ENCODE measurements at regions not wholly inside any gene's neighbourhood (a gene's known extent, or its start where the extent isn't known, plus 50 kb on each side); places are given as distances from the start of the nearest gene placed in this dataset.

DNA sequence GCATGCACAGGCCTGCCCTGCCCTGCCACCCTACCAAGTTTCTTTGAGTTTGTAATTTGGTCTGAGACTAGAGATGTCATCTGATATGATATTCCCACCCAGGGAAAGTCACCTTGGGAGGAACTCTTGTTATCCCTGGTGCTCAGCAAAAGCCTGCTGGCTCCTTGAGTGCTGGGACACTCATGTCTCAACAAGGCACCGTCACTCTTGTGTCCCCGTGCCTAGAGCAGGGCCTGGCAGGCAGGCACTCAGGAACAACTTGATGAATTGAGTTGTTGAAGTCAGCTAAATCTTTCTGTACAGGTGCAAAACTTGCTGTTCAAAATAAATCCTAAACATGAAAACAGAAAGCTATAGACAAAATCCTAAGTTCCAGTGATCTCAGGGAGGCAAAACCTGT lies 345.4 kb downstream of the KCNRG start:
- no peak for TF ChIP-seq SPI1 (IDR thresholded peaks at IDR 0.05; ENCODE audit: low read depth, low read length)
- no peak for TF ChIP-seq TAF1 (IDR thresholded peaks at IDR 0.05; ENCODE audit: low read depth, low read length)
- TF ChIP-seq POLR2A (IDR thresholded peaks at IDR 0.05; ENCODE audit: low read depth, low read length), result no peak
- no peak for TF ChIP-seq POLR2AphosphoS5 (IDR thresholded peaks at IDR 0.05; ENCODE audit: low read depth, low read length)
- no peak for TF ChIP-seq POU2F2 (IDR thresholded peaks at IDR 0.05; ENCODE audit: low read depth, low read length)
- no peak for TF ChIP-seq PAX5 (IDR thresholded peaks at IDR 0.05; ENCODE audit: insufficient read depth, low read length, severe bottlenecking)
- FAIRE-seq (no peak), DNase-seq (ENCODE audit: insufficient read length, low spot score) (no peak)

DNA sequence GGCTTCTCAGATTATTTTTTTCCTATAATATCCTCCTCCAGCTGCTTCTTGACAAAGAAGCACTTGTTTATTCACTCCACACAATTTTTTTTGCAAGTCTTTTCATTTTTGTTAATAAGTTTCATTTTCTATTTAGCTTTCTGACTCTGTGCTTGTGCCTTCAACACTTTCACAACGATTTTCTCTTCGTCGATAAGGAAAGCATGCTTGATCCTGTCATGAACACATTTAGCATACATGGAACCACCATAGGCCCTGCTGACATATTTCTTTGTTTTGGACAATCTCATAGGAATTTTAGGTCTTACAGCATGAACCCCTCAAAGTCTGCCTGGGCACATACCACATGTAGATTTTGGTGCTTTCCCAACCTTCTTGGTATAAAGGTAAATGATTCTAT lies 346.0 kb downstream of the KCNRG start:
- TF ChIP-seq POU2F2 (IDR thresholded peaks at IDR 0.05; ENCODE audit: low read depth, low read length), result no peak
- TF ChIP-seq SPI1 (IDR thresholded peaks at IDR 0.05; ENCODE audit: low read depth, low read length), result no peak
- no peak for TF ChIP-seq TAF1 (IDR thresholded peaks at IDR 0.05; ENCODE audit: low read depth, low read length)
- TF ChIP-seq PAX5 (IDR thresholded peaks at IDR 0.05; ENCODE audit: insufficient read depth, low read length, severe bottlenecking), result no peak
- TF ChIP-seq POLR2A (IDR thresholded peaks at IDR 0.05; ENCODE audit: low read depth, low read length), result no peak
- DNase-seq (ENCODE audit: insufficient read length, low spot score) (no peak), FAIRE-seq (no peak)

DNA sequence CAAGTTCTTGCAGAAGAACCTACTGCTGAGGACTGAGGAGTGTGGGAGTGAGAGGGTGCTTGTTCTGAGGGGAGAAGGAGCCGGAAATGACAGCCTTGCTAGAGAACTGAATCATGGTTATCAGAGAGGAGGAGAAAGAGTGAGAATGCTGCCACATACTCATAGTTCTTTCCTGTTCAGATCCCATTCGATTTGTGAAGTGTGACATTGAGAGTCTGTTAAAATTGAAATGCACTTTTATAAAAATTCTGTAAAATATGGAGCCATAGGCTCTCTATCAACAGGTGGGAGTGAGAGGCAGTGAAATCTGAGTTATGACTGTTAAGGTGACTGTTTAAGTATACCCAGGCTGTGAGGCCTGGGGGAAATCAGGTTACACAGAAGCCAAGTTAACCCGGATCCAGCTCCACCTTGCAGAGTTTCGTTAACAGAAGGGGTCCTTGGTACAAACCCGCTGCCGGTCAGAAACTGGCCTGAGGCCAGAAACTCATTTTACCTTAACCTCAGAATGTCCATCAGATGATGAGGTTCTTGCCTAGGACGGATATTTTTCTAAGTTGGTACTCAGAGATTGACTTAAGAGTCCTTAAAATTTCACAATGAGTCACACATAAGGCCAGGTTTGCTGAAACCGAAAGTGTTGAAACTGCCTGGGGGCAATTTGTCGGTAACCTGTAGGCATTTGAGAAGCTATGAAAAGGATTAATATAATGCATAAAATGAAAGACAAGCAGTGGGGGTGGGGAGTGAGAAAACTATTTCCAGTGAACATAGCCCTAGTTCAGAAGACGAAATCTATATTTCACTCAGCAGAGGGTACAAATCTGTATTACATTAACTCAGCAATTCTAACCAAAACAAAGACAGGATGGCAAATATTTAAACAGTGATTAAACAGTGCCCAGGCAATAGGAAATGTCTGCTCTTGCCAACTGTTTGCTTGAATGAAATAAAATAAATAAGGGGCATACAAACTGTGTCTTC lies 350.5 kb downstream of the KCNRG start:
- DNase-seq (ENCODE audit: insufficient read length, low spot score) (no peak), FAIRE-seq (peak; percentile 87)
- TF ChIP-seq POLR2A (IDR thresholded peaks at IDR 0.05; ENCODE audit: low read depth, low read length) (no peak), TAF1 (IDR thresholded peaks at IDR 0.05; ENCODE audit: low read depth, low read length) (no peak), PAX5 (IDR thresholded peaks at IDR 0.05; ENCODE audit: insufficient read depth, low read length, severe bottlenecking) (no peak), POLR2AphosphoS5 (IDR thresholded peaks at IDR 0.05; ENCODE audit: low read depth, low read length) (no peak), POU2F2 (IDR thresholded peaks at IDR 0.05; ENCODE audit: low read depth, low read length) (peak; percentile 69; the same call in 1 of the 2 replicates), SPI1 (IDR thresholded peaks at IDR 0.05; ENCODE audit: low read depth, low read length) (no peak)

DNA sequence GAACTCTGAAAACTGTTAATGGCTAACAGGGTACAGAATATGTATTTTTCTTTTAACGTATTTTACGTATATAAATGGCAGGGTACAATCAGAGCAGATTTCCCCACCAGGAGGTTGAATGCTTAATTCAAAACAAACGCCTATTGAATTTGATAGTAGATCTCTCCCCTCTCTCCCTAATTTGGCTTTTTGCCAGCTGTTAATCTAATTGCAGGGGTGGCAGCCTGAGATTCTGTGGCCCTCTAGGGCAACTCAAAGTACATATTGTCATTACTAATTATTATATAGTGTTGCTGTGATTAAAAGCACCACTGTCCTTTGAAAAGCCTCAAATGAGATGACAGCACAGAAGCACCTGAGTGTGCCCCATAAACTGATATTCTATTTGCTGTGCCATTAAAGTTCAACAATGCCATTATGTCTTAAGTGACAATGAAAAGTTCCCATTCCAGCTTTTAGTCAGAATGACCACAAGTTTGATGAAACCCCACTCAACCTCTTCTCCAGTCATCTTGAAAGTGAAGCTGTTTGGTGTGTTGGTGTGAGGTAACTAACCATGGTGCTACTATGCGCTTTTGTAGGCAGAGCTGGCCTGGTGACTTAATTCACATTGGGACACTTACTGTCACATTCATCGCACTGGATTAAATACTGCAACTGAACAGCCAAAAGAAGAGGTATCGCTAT lies 351.4 kb downstream of the KCNRG start:
- TF ChIP-seq POU2F2 (IDR thresholded peaks at IDR 0.05; ENCODE audit: low read depth, low read length) (peak; percentile 86), PAX5 (IDR thresholded peaks at IDR 0.05; ENCODE audit: insufficient read depth, low read length, severe bottlenecking) (no peak)
- peak; percentile 91 for FAIRE-seq
- DNase-seq (ENCODE audit: insufficient read length, low spot score), result no peak

DNA sequence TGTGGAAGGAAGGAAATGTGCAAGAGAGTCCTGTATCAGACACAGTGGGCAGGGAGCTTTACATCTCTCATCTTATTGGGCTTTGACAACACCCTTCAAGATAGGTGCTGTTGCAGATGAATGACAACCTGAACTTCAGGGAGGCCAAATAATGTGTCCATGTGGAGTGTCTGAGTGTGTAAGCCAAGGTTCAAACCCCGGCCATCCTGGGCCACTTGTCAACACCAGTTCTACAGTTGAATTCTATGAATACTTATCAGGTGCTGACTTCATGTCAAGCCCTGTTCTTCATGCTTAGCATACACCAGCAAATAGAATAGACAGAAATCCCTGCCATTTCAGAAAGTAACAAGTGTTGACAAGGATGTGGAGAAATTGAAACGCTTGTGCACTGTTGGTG lies 354.4 kb downstream of the KCNRG start:
- peak; percentile 16 for FAIRE-seq

DNA sequence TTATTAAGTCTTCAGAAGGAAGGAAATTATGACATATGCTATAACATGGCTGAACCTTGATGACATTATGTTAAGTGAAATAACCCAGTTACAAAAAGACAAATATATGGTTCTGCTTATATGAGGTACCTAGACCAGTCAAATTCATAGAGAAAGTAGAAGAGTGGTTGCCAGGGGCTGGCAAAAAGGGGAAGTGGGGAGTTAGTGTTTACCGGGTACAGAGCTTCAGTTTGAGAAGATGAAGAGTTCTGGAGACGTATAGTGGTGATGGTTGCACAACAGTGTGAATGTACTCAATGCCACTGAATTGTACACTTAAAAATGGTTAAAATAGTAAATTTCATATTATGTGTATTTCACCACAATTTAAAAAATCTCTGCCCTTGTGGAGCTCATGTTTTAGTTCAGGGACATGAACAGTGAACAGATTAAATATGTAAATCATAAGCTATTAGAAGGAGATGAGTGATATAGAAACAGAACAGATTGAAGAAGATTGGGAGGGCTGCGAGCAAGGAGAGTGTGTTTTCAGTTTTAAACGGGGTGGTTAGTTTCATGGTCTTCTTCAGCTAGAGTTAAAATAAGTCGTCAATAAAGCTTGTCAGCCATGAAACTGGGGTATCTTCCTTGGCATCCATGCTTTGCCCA lies 355.2 kb downstream of the KCNRG start:
- TF ChIP-seq POLR2AphosphoS5 (IDR thresholded peaks at IDR 0.05; ENCODE audit: low read depth, low read length) (no peak), POLR2A (IDR thresholded peaks at IDR 0.05; ENCODE audit: low read depth, low read length) (no peak), PAX5 (IDR thresholded peaks at IDR 0.05; ENCODE audit: insufficient read depth, low read length, severe bottlenecking) (no peak), TAF1 (IDR thresholded peaks at IDR 0.05; ENCODE audit: low read depth, low read length) (no peak), SPI1 (IDR thresholded peaks at IDR 0.05; ENCODE audit: low read depth, low read length) (peak; percentile 97), POU2F2 (IDR thresholded peaks at IDR 0.05; ENCODE audit: low read depth, low read length) (no peak)
- FAIRE-seq, result peak; percentile 51
- no peak for DNase-seq (ENCODE audit: insufficient read length, low spot score)

More for the DNA sequence above, 354.4 kb downstream of the KCNRG start:
- DNase-seq (ENCODE audit: insufficient read length, low spot score), result no peak
- no peak for TF ChIP-seq POU2F2 (IDR thresholded peaks at IDR 0.05; ENCODE audit: low read depth, low read length)
- no peak for TF ChIP-seq TAF1 (IDR thresholded peaks at IDR 0.05; ENCODE audit: low read depth, low read length)
- no peak for TF ChIP-seq PAX5 (IDR thresholded peaks at IDR 0.05; ENCODE audit: insufficient read depth, low read length, severe bottlenecking)
- TF ChIP-seq POLR2AphosphoS5 (IDR thresholded peaks at IDR 0.05; ENCODE audit: low read depth, low read length), result no peak

DNA sequence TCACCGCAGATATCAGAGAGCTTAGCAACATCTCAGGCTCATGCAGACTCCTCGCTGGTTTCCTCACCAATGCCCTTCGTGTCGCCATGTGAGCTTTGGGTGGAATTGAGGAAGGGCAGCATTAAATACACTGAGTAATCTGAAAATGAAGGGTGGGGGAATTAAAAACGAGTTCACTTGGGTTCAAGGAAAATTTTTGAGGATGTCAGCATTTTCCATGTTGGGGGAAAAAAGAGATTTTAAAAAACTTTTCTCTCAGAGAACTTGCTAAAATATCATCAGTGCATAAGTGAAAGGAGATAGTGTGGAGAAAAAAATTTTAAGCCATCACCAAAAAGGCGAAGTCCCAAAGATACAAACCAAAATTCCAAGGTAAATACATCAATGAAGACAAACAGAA lies 359.3 kb downstream of the KCNRG start:
- DNase-seq (ENCODE audit: insufficient read length, low spot score) (no peak), FAIRE-seq (no peak)
- TF ChIP-seq TAF1 (IDR thresholded peaks at IDR 0.05; ENCODE audit: low read depth, low read length) (no peak), SPI1 (IDR thresholded peaks at IDR 0.05; ENCODE audit: low read depth, low read length) (no peak), POLR2A (IDR thresholded peaks at IDR 0.05; ENCODE audit: low read depth, low read length) (no peak), PAX5 (IDR thresholded peaks at IDR 0.05; ENCODE audit: insufficient read depth, low read length, severe bottlenecking) (no peak), POU2F2 (IDR thresholded peaks at IDR 0.05; ENCODE audit: low read depth, low read length) (no peak), POLR2AphosphoS5 (IDR thresholded peaks at IDR 0.05; ENCODE audit: low read depth, low read length) (no peak)

DNA sequence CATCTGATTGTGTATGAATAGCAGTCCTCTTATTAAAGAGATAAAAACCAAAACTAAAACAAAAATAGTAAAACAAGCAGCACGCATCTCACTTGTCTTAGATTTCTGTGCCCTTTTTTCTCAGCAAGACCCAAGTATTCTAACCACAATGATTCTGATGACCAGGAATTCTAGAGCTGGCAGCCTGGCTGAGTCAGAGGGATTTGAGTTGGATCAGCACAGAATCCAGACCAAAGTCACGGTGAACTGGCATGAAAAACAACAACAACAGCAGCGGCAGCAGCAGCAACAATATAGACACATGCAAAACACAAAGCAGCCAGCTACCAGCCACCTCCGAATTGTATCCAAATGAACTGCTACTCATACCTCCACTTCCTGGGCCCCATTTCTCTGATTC lies 360.5 kb downstream of the KCNRG start:
- TF ChIP-seq POLR2AphosphoS5 (IDR thresholded peaks at IDR 0.05; ENCODE audit: low read depth, low read length), result no peak
- no peak for TF ChIP-seq TAF1 (IDR thresholded peaks at IDR 0.05; ENCODE audit: low read depth, low read length)
- no peak for TF ChIP-seq SPI1 (IDR thresholded peaks at IDR 0.05; ENCODE audit: low read depth, low read length)
- no peak for TF ChIP-seq POU2F2 (IDR thresholded peaks at IDR 0.05; ENCODE audit: low read depth, low read length)
- no peak for TF ChIP-seq POLR2A (IDR thresholded peaks at IDR 0.05; ENCODE audit: low read depth, low read length)
- TF ChIP-seq PAX5 (IDR thresholded peaks at IDR 0.05; ENCODE audit: insufficient read depth, low read length, severe bottlenecking), result no peak
- FAIRE-seq, result no peak
- no peak for DNase-seq (ENCODE audit: insufficient read length, low spot score)

Data from GM12891 (cell line).